Fibroblast of lung (primary cell): ENCODE measurements at regions not wholly inside any gene's neighbourhood (a gene's known extent, or its start where the extent isn't known, plus 50 kb on each side); places are given as distances from the start of the nearest gene placed in this dataset.

ENCODE experiments used
- CTCF ChIP-seq, 2 donors: IDR thresholded peaks in 1 of 2; conservative IDR thresholded peaks in 1 of 2; 1 replicate in 1 of 2; 2 replicates in 1 of 2; pipeline ENCODE4 v1.5.1; 2011 to 2012; ENCODE audit warnings: low read length in 2 of 2, control low read depth in 1 of 2, inconsistent platforms in 1 of 2, low read depth in 1 of 2, mild to moderate bottlenecking in 1 of 2
- EZH2 ChIP-seq: IDR thresholded peaks from 2 replicates; pipeline ENCODE4 v1.5.1; 2012; ENCODE audit warnings: low read length, control low read depth, mild to moderate bottlenecking; ENCODE audit errors: missing control alignments

- TF ChIP-seq CTCF (conservative IDR thresholded peaks at IDR 0.05 in 1 of 2, IDR thresholded peaks at IDR 0.05 in 1 of 2; ENCODE audit: low read depth in 1 of 2, low read length in 2 of 2), result no peak
- no peak for TF ChIP-seq EZH2
Observed at GRCh38 chr12:21073822-21074460, 57.1 kb upstream of the SLCO1B1 start.
